Fibroblast of lung (primary cell): ENCODE measurements at regions not wholly inside any gene's neighbourhood (a gene's known extent, or its start where the extent isn't known, plus 50 kb on each side); places are given as distances from the start of the nearest gene placed in this dataset.

Source experiments
- CTCF ChIP-seq, 2 donors: IDR thresholded peaks in 1 of 2; conservative IDR thresholded peaks in 1 of 2; 1 replicate in 1 of 2; 2 replicates in 1 of 2; pipeline ENCODE4 v1.5.1; 2011 to 2012; ENCODE audit warnings: low read length in 2 of 2, control low read depth in 1 of 2, inconsistent platforms in 1 of 2, low read depth in 1 of 2, mild to moderate bottlenecking in 1 of 2
- EZH2 ChIP-seq: IDR thresholded peaks from 2 replicates; pipeline ENCODE4 v1.5.1; 2012; ENCODE audit warnings: low read length, control low read depth, mild to moderate bottlenecking; ENCODE audit errors: missing control alignments

- TF ChIP-seq CTCF (conservative IDR thresholded peaks at IDR 0.05 in 1 of 2, IDR thresholded peaks at IDR 0.05 in 1 of 2; ENCODE audit: low read depth in 1 of 2, low read length in 2 of 2) (no peak), EZH2 (no peak)
These were observed 437.7 kb downstream of the PMP22 start for GRCh38 chr17:14827396-14827919.
